DOHH2 (cell line): ENCODE measurements at regions not wholly inside any gene's neighbourhood (a gene's known extent, or its start where the extent isn't known, plus 50 kb on each side); places are given as distances from the start of the nearest gene placed in this dataset.

Source experiments
- H3F3A ChIP-seq: fragments of 200-600 bp; sonication (generic), shearing (Covaris generic); 2 replicates; pipeline ENCODE4 v1.6.0; 2016; ENCODE audit warnings: antibody characterized with exemption, mild to moderate bottlenecking; ENCODE audit not compliant: control insufficient read depth, insufficient read depth
- H3K27ac ChIP-seq: fragments of 200-600 bp; sonication (generic); 2 replicates; pipeline ENCODE4 v1.5.1; 2014; ENCODE audit warnings: low read depth, mild to moderate bottlenecking, low read length, moderate library complexity
- H3K27me3 ChIP-seq: fragments of 200-600 bp; sonication (generic); 2 replicates; pipeline ENCODE4 v1.6.1; 2014; ENCODE audit warnings: mild to moderate bottlenecking, low read length, mixed read lengths; ENCODE audit not compliant: control insufficient read depth
- H3K36me3 ChIP-seq: fragments of 200-600 bp; sonication (generic); 2 replicates; pipeline ENCODE4 v1.6.1; 2014; ENCODE audit warnings: mild to moderate bottlenecking, low read length, moderate library complexity, mixed read lengths; ENCODE audit not compliant: control insufficient read depth
- H3K4me1 ChIP-seq: fragments of 200-600 bp; sonication (generic); 2 replicates; pipeline ENCODE4 v1.6.1; 2014; ENCODE audit warnings: mild to moderate bottlenecking, low read length, mixed read lengths; ENCODE audit not compliant: control insufficient read depth
- H3K4me2 ChIP-seq: fragments of 200-600 bp; sonication (generic); 2 replicates; pipeline ENCODE4 v1.6.0; 2014; ENCODE audit warnings: mild to moderate bottlenecking, low read length, moderate library complexity
- H3K4me3 ChIP-seq: fragments of 200-600 bp; sonication (generic); 2 replicates; pipeline ENCODE4 v1.5.1; 2014; ENCODE audit warnings: mild to moderate bottlenecking, low read length, mixed read lengths
- H3K79me2 ChIP-seq: fragments of 200-600 bp; sonication (generic); 2 replicates; pipeline ENCODE4 v1.6.1; 2014; ENCODE audit warnings: mild to moderate bottlenecking, low read length, mixed read lengths; ENCODE audit not compliant: control insufficient read depth
- H3K9me2 ChIP-seq: fragments of 200-600 bp; sonication (generic); replicated peaks from 2 replicates; pipeline ENCODE4 v1.6.1; 2014; ENCODE audit warnings: mild to moderate bottlenecking, low read length, mixed read lengths; ENCODE audit not compliant: control insufficient read depth
- H3K9me3 ChIP-seq: fragments of 200-600 bp; sonication (generic); 2 replicates; pipeline ENCODE4 v1.6.1; 2014; ENCODE audit warnings: antibody characterized with exemption, low read length, mixed read lengths; ENCODE audit not compliant: control insufficient read depth, insufficient read depth
- H4K20me1 ChIP-seq: fragments of 200-600 bp; sonication (generic); 2 replicates; pipeline ENCODE4 v1.6.0; 2014; ENCODE audit warnings: low read depth, mild to moderate bottlenecking, antibody characterized with exemption, low read length, moderate library complexity; ENCODE audit not compliant: control insufficient read depth, insufficient read depth
- CTCF ChIP-seq: fragments of 200-600 bp; sonication (generic); IDR thresholded peaks from one replicate; pipeline ENCODE4 v1.5.1; 2014; ENCODE audit warnings: antibody characterized with exemption, mild to moderate bottlenecking, low read depth, low read length; ENCODE audit not compliant: poor library complexity, severe bottlenecking
- EZH2phosphoT487 ChIP-seq: fragments of 200-600 bp; sonication (generic); IDR thresholded peaks from 2 replicates; pipeline ENCODE4 v1.6.1; 2017; ENCODE audit warnings: borderline replicate concordance, mild to moderate bottlenecking, antibody characterized with exemption, low read length, moderate library complexity, mixed read lengths

- H3K27me3 ChIP-seq, result no peaks in the 10 kb centered on the region
- H3K9me2 ChIP-seq, result no peaks in the 10 kb centered on the region
- H4K20me1 ChIP-seq, result no peaks in the 10 kb centered on the region
- no peaks in the 10 kb centered on the region for H3K79me2 ChIP-seq
- no peaks in the 10 kb centered on the region for H3K4me1 ChIP-seq
- no peak overlapping the region for H3K4me3 ChIP-seq
- no peaks in the 10 kb centered on the region for H3F3A ChIP-seq
- H3K36me3 ChIP-seq, result no peaks in the 10 kb centered on the region
- TF ChIP-seq CTCF (no peak), EZH2phosphoT487 (no peak)
- no peak overlapping the region for H3K27ac ChIP-seq
- H3K4me2 ChIP-seq, result no peak overlapping the region
- no peaks in the 10 kb centered on the region for H3K9me3 ChIP-seq
Measured at GRCh38 chr6:93932175-93932574, 512.8 kb upstream of the EPHA7 start.

GRCh38 chr6:93927731-93928130 is 508.4 kb upstream of the EPHA7 start:
- no peaks in the 10 kb centered on the region for H3K9me2 ChIP-seq
- H4K20me1 ChIP-seq, result no peaks in the 10 kb centered on the region
- no peak overlapping the region for H3K27ac ChIP-seq
- no peaks in the 10 kb centered on the region for H3K27me3 ChIP-seq
- no peak overlapping the region for H3K4me2 ChIP-seq
- no peaks in the 10 kb centered on the region for H3K79me2 ChIP-seq
- H3K4me3 ChIP-seq, result no peak overlapping the region
- no peaks in the 10 kb centered on the region for H3F3A ChIP-seq
- TF ChIP-seq CTCF (no peak), EZH2phosphoT487 (no peak)
- no peaks in the 10 kb centered on the region for H3K9me3 ChIP-seq
- no peaks in the 10 kb centered on the region for H3K36me3 ChIP-seq
- no peaks in the 10 kb centered on the region for H3K4me1 ChIP-seq

GRCh38 chr6:93919365-93919764 is 500.0 kb upstream of the EPHA7 start:
- Histone ChIP-seq H3K4me1 (no peaks in the 10 kb centered on the region), H3K79me2 (no peaks in the 10 kb centered on the region), H4K20me1 (no peaks in the 10 kb centered on the region), H3K9me2 (no peaks in the 10 kb centered on the region), H3K36me3 (no peaks in the 10 kb centered on the region), H3K4me3 (no peak overlapping the region), H3K4me2 (no peak overlapping the region), H3F3A (no peaks in the 10 kb centered on the region), H3K27me3 (no peaks in the 10 kb centered on the region), H3K27ac (no peak overlapping the region), H3K9me3 (no peaks in the 10 kb centered on the region)
- TF ChIP-seq EZH2phosphoT487 (no peak), CTCF (no peak)

- Histone ChIP-seq H4K20me1 (no peaks in the 10 kb centered on the region), H3K9me2 (no peaks in the 10 kb centered on the region), H3K4me3 (no peak overlapping the region), H3K4me1 (no peaks in the 10 kb centered on the region), H3K27me3 (no peaks in the 10 kb centered on the region), H3K9me3 (no peaks in the 10 kb centered on the region), H3K79me2 (no peaks in the 10 kb centered on the region), H3K36me3 (no peaks in the 10 kb centered on the region), H3F3A (no peaks in the 10 kb centered on the region), H3K27ac (no peak overlapping the region), H3K4me2 (no peak overlapping the region)
- no peak for TF ChIP-seq CTCF
- no peak for TF ChIP-seq EZH2phosphoT487
Measured at GRCh38 chr6:93918258-93918657, 498.9 kb upstream of the EPHA7 start.
